Activated CD4-positive, alpha-beta T cell treated with anti-CD3 and anti-CD28 coated beads for 36 hours (primary cell): ENCODE measurements at regions not wholly inside any gene's neighbourhood (a gene's known extent, or its start where the extent isn't known, plus 50 kb on each side); places are given as distances from the start of the nearest gene placed in this dataset.

Experiments
- ATAC-seq: fragments of 200-7000 bp; cut with Tn5 transposase; one replicate; pipeline ENCODE4 v1.10.0; 2021; ENCODE audit warnings: mild to moderate bottlenecking, moderate library complexity
- CTCF ChIA-PET: fragments of 350-600 bp; sonication (Branson Sonifier 250); formaldehyde crosslinking; loops from one replicate; lab custom pipeline; 2021; ENCODE audit warnings: antibody characterized with exemption; lab: Charles Lee
- POLR2A ChIA-PET: fragments of 350-600 bp; sonication (Branson Sonifier 250); formaldehyde crosslinking; loops from one replicate; lab custom pipeline; 2021; ENCODE audit warnings: antibody characterized with exemption, inconsistent platforms; lab: Charles Lee
- DNase-seq: peaks from one replicate; pipeline ENCODE4 v3.0.0-alpha.2; 2020
- H3K27ac Mint-ChIP-seq: one replicate; pipeline ENCODE4 v1.8.0; 2021; ENCODE audit warnings: mixed read lengths
- H3K27me3 Mint-ChIP-seq: one replicate; pipeline ENCODE4 v1.8.0; 2021; ENCODE audit warnings: mixed read lengths
- H3K36me3 Mint-ChIP-seq: one replicate; pipeline ENCODE4 v1.8.0; 2021; ENCODE audit warnings: low read depth, mixed read lengths
- H3K4me1 Mint-ChIP-seq: one replicate; pipeline ENCODE4 v1.8.0; 2021; ENCODE audit warnings: mixed read lengths
- H3K4me3 Mint-ChIP-seq: one replicate; pipeline ENCODE4 v1.8.0; 2021; ENCODE audit warnings: mild to moderate bottlenecking, moderate library complexity, mixed read lengths
- H3K9me3 Mint-ChIP-seq: one replicate; pipeline ENCODE4 v1.8.0; 2021; ENCODE audit warnings: low read depth, mixed read lengths
- intact Hi-C, 2 experiments: fragments of 100-400 bp; cut with DNase I in 1 of 2; cut with micrococcal nuclease in 1 of 2; formaldehyde crosslinking; loops; one replicate each; pipeline versions ENCODE4 v1.14.2 to v1.15.1; 2022 to 2024; cut with DNase I, micrococcal nuclease

DNA sequence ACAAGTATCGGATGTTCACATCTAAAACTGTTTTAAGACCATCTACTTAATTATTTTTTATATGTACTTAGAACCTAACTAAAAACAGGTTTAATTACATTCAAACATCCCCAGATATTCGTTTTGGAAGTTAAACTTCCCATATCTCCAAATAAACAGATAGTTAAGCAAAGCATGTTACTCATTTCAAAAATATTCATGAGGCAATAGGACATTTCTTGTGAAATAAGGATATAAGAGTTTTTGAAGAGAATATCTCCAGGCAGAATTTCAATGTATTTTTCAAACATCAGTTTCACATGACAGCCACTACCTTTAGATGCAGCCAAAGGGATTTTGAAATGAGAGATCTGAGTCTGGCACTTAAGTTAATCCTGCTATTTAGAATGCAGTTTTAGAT is 697.5 kb downstream of the SLITRK1 start:
- H3K27me3 Mint-ChIP-seq: no peaks in the 10 kb centered on the region
- intact Hi-C loops: no loop called here
- H3K4me3 Mint-ChIP-seq: no peak overlapping the region
- H3K36me3 Mint-ChIP-seq: no peaks in the 10 kb centered on the region
- no peaks in the 10 kb centered on the region for H3K4me1 Mint-ChIP-seq
- no peak for DNase-seq
- POLR2A ChIA-PET: no interaction called here
- CTCF ChIA-PET: no interaction called here
- no peak overlapping the region for H3K27ac Mint-ChIP-seq
- H3K9me3 Mint-ChIP-seq: peaks cover 5% of the 10 kb centered on the region
- no peak for ATAC-seq

DNA sequence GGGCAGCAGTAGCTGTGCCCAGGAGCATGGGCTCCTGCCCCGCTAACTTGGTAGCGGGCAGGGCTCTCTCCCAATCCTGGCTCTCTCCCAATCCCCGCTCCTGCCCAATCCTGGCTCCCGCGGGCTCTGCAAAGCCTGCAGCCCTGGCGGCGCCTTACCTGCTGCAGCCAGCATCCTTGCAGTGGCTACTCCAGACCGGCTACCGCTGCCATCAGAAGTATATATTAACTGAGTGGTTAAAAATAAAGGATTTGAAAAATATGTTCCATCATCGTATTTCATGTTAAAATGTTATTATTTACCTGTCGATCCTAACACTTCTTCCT is 698.2 kb downstream of the SLITRK1 start:
- no peaks in the 10 kb centered on the region for H3K36me3 Mint-ChIP-seq
- no peak overlapping the region for H3K27ac Mint-ChIP-seq
- CTCF ChIA-PET: no interaction called here
- no peaks in the 10 kb centered on the region for H3K27me3 Mint-ChIP-seq
- H3K4me1 Mint-ChIP-seq: no peaks in the 10 kb centered on the region
- H3K4me3 Mint-ChIP-seq: no peak overlapping the region
- H3K9me3 Mint-ChIP-seq: peaks cover 5% of the 10 kb centered on the region
- POLR2A ChIA-PET: no interaction called here
- intact Hi-C loops: no loop called here
- DNase-seq (no peak), ATAC-seq (no peak)

DNA sequence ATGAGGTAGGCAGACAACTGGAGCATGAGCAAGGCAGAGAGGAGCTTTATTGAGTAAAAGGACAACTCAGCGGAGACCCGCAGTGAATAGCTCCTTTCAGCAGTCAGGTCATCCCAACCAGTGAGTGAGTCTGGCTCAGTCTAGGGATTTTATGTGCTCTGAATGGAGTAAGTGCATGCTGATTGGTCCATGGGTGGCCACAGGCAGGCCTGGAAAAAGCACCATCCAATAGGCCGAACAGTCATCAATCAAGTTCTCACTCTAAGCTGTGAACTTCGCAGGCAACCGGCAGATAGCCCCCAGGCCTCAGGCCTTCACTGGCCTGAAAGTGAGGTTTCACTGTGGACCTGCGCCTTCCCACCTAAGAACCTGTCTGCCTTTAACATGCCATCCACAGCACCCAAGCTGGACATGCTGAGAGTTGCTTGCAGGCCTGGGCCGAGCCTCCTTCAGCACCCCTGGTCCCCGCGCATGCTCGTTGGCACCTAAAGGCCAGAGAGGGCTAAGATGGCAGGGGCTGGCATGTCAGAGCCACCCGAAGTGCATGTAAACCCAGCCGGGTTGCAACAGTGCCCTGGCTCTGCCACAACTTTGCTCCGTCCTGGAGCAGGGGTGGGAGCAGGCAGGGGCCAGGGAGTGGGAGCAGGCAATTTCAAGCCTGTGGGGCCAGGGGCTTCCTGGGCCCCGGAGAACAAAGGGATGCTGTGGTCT is 698.7 kb downstream of the SLITRK1 start:
- POLR2A ChIA-PET: no interaction called here
- no peak for ATAC-seq

DNA sequence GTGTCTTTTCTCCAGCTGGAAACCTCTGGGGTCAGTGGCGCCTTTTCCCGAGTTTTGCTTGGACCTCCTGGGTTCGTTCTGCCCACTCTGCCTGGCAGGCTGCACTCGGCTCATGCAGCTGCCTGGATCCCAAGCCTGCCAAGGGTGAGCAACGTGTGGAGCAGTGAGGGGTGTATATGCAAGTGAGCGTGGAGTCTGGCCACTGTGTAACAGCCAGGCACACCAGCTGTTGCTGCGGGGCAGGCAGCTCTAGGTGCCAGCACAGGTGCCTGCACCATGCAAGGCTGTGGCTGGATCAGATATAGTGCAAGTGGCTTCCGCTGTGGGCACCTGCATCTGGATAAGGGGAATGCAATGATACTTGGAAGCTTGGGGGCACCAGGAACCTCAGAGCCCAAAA is 699.4 kb downstream of the SLITRK1 start:
- POLR2A ChIA-PET: no interaction called here
- no peak for ATAC-seq
- no peaks in the 10 kb centered on the region for H3K27me3 Mint-ChIP-seq
- DNase-seq: no peak
- no peaks in the 10 kb centered on the region for H3K4me1 Mint-ChIP-seq
- no peaks in the 10 kb centered on the region for H3K36me3 Mint-ChIP-seq
- intact Hi-C loops: no loop called here
- CTCF ChIA-PET: no interaction called here
- peaks cover 3% of the 10 kb centered on the region for H3K9me3 Mint-ChIP-seq
- no peak overlapping the region for H3K4me3 Mint-ChIP-seq
- H3K27ac Mint-ChIP-seq: no peak overlapping the region

More for the DNA sequence above, 698.7 kb downstream of the SLITRK1 start:
- intact Hi-C loops: no loop called here
- CTCF ChIA-PET: no interaction called here
- peaks cover 5% of the 10 kb centered on the region for H3K9me3 Mint-ChIP-seq
- H3K36me3 Mint-ChIP-seq: no peaks in the 10 kb centered on the region
- H3K27ac Mint-ChIP-seq: no peak overlapping the region
- no peak for DNase-seq
- H3K4me1 Mint-ChIP-seq: no peaks in the 10 kb centered on the region
- no peak overlapping the region for H3K4me3 Mint-ChIP-seq
- no peaks in the 10 kb centered on the region for H3K27me3 Mint-ChIP-seq

DNA sequence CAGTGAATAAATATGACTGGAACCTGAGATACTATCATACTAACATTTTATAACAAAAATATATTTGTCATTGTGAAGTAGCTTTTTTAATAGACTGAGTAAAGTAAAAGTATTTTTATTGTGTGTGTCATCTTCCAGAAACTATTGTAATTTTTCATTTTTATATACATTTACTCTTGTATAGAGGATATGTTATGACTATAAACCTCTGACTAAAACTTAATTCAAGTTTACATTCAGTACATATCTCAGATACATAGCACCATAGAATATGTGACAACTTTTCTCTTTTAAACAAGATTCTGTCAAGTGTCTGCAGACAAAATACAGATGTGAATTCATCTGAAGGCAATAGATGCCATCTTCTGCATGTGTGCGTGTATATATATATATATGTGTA is 704.3 kb downstream of the SLITRK1 start:
- ATAC-seq (no peak), DNase-seq (no peak)
- H3K4me1 Mint-ChIP-seq: no peaks in the 10 kb centered on the region
- no peak overlapping the region for H3K27ac Mint-ChIP-seq
- intact Hi-C loops: no loop called here
- no peak overlapping the region for H3K4me3 Mint-ChIP-seq
- H3K36me3 Mint-ChIP-seq: no peaks in the 10 kb centered on the region
- no peaks in the 10 kb centered on the region for H3K27me3 Mint-ChIP-seq
- peaks cover 7% of the 10 kb centered on the region for H3K9me3 Mint-ChIP-seq
- POLR2A ChIA-PET: no interaction called here
- CTCF ChIA-PET: no interaction called here

DNA sequence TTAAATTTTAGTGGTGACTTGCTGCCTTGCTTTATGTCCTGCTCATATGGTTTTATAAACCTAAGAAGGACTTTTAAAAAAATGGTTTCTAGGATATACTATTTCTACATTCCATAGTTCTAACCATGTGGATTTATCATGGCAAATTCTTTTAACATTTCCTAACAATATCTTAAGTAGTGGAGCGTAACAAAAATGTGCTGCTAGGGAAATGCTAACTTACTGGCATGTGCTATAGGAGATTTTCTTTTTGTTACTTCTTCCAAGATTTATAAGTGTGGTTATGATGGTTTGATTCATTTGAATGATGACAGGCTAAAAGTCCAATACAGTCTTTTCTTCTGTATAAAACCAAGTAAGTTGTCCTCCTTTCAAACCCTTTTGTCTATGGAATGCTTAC is 713.7 kb downstream of the SLITRK1 start:
- POLR2A ChIA-PET: no interaction called here
- no peak for DNase-seq

DNA sequence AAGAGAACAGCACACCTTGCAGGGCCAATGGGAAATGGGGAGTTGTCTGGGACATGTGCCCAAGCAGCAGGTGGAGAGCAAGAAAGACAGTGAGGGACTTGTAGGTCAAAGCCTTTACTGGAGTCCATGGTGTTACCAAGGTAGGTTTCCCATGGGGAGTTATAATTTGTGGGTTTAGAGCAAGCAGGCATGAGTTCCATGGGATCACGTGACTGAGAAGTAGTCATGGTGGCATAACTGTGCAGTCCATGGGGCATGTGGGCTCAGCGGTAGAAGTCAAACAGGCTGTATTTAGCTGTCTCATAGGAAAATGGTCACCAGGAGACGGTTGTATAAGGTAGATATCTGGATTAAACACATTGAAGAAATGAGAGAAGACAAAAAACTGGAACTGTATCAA is 715.1 kb downstream of the SLITRK1 start:
- CTCF ChIA-PET: no interaction called here
- H3K4me3 Mint-ChIP-seq: no peak overlapping the region
- intact Hi-C loops: no loop called here
- POLR2A ChIA-PET: no interaction called here
- no peak overlapping the region for H3K27ac Mint-ChIP-seq
- no peak for DNase-seq
- H3K9me3 Mint-ChIP-seq: peaks cover under 1% of the 10 kb centered on the region
- H3K36me3 Mint-ChIP-seq: no peaks in the 10 kb centered on the region
- no peak for ATAC-seq
- no peaks in the 10 kb centered on the region for H3K4me1 Mint-ChIP-seq
- no peaks in the 10 kb centered on the region for H3K27me3 Mint-ChIP-seq

More for the DNA sequence above, 713.7 kb downstream of the SLITRK1 start:
- H3K27ac Mint-ChIP-seq: no peak overlapping the region
- H3K4me1 Mint-ChIP-seq: no peaks in the 10 kb centered on the region
- H3K27me3 Mint-ChIP-seq: no peaks in the 10 kb centered on the region
- ATAC-seq: no peak
- intact Hi-C loops: no loop called here
- H3K4me3 Mint-ChIP-seq: no peak overlapping the region
- H3K36me3 Mint-ChIP-seq: no peaks in the 10 kb centered on the region
- H3K9me3 Mint-ChIP-seq: peaks cover 8% of the 10 kb centered on the region
- CTCF ChIA-PET: interaction anchor here (0.5 kb wide), 1 partner anchor 100 kb away, joined by 3 read pairs; no protein-coding TSS in a partner anchor

DNA sequence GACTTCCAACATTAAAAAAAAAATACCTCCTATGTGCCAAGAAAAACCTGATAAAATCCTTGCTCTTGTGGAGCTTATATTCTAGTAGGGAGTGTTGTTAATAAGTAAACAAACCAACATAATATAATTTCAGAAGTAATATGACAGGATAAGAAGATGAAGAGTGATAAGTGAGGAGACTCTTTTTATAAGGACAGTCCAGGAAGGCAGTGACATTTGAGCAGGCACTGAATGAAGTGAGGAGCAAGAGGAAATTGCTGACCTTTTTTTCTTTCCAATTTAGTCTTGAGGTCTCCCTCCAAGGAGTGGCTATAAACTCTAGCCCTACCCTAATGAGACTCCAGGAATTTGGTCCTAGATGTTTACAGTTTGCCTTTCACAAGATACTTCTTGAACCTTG is 715.7 kb downstream of the SLITRK1 start:
- H3K36me3 Mint-ChIP-seq: no peaks in the 10 kb centered on the region
- ChIA-PET POLR2A (no interaction called here), CTCF (no interaction called here)
- H3K4me1 Mint-ChIP-seq: no peaks in the 10 kb centered on the region
- DNase-seq: no peak
- no peak for ATAC-seq
- no peak overlapping the region for H3K4me3 Mint-ChIP-seq
- no peaks in the 10 kb centered on the region for H3K9me3 Mint-ChIP-seq
- H3K27me3 Mint-ChIP-seq: no peaks in the 10 kb centered on the region
- H3K27ac Mint-ChIP-seq: no peak overlapping the region
- intact Hi-C loops: no loop called here

DNA sequence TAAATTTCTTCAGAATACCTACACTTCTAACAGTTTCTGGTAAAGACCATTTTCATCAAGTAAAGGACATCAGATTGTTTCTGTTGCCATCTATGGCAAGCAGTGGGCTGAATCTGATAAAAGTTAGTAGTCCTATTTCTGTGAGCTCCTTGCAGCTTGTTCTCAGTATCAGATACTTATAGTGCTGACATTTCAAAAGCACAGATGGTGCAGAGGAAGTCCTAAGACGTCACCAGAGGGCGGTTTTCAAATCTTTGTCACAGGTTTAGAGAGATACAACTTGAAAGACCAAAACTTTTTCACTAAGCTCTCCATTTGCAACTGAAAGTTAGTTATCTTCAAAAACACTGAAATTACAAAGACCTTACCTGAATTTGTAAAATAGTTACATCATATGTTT is 719.8 kb downstream of the SLITRK1 start:
- no peak overlapping the region for H3K27ac Mint-ChIP-seq
- H3K27me3 Mint-ChIP-seq: no peaks in the 10 kb centered on the region
- ChIA-PET CTCF (no interaction called here), POLR2A (no interaction called here)
- DNase-seq (no peak), ATAC-seq (no peak)
- H3K36me3 Mint-ChIP-seq: no peaks in the 10 kb centered on the region
- H3K4me3 Mint-ChIP-seq: no peak overlapping the region
- H3K9me3 Mint-ChIP-seq: no peaks in the 10 kb centered on the region
- intact Hi-C loops: no loop called here
- H3K4me1 Mint-ChIP-seq: no peaks in the 10 kb centered on the region

DNA sequence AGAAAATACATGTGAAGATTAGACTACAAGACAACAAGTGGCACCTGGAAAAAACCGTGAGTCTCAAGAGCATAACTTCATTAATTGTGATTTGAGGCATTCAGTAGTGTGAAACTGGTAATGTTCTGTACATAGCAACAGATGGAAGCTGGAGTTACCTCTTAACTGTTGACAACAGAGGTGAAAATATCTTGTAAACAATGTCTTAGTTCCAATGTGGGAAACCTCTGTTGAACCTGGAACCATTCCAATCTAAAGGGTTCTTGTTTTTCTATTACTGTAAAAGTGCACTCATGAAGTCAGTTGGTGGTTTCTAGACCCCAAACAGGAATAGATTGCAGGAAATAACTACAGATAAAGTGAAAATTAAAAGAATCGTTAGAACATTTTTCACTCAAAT is 728.4 kb downstream of the SLITRK1 start:
- Mint-ChIP-seq H3K4me3 (no peak overlapping the region), H3K4me1 (no peaks in the 10 kb centered on the region), H3K27ac (no peak overlapping the region), H3K36me3 (no peaks in the 10 kb centered on the region), H3K9me3 (no peaks in the 10 kb centered on the region), H3K27me3 (no peaks in the 10 kb centered on the region)
- intact Hi-C loops: no loop called here
- POLR2A ChIA-PET: no interaction called here
- CTCF ChIA-PET: no interaction called here
- no peak for ATAC-seq
- no peak for DNase-seq

DNA sequence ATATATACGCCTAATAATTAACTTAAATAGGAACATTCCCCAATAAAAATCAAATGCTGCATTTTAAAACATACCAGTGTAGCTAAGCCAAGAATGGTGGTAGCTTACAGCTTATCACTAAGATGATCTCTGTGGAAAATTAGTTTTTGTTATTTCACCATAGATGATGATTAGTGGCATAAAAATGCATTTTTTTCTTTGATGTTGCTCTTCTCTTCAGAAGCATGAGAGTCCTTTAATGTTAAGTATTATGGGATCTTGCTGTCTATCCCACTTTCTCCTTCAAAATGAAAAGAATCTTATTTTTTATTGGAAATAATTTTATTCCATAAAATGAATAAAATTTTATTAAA is 731.0 kb downstream of the SLITRK1 start:
- ChIA-PET POLR2A (no interaction called here), CTCF (no interaction called here)
- Mint-ChIP-seq H3K4me3 (no peak overlapping the region), H3K36me3 (no peaks in the 10 kb centered on the region), H3K27me3 (no peaks in the 10 kb centered on the region), H3K27ac (no peak overlapping the region), H3K4me1 (no peaks in the 10 kb centered on the region), H3K9me3 (no peaks in the 10 kb centered on the region)
- DNase-seq: no peak
- no peak for ATAC-seq
- intact Hi-C loops: no loop called here

DNA sequence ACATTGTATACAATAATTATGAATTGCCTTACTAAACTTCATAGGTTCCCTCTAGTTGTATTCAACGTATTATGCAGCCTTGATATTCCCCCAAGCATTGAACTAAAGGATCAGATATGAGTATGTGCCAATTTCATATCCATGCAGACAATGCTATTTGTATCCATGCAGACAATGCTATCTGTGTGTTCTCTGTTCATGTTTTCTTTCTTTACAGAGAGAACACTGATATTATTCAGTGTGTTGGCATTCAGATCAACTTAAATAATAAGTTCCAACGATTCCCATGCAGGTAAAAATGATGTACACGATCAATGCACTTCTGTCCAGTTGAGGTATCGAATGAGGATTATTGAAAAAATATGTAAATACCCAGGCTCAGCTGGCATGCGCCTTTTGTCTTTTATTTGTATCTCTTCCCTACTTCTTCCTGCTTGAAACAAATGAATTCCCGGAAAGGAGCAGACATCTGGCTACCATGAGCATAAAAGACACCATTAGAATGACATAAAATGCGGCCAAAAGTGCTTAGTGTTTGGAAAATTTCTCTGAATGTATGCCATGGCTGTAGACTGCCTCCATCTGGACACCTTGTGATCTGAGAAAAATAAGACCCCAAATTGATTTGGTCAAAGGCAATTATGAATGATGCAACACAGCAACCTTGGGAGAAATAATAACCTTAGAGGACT is 731.5 kb downstream of the SLITRK1 start:
- CTCF ChIA-PET: no interaction called here
- Mint-ChIP-seq H3K27me3 (no peaks in the 10 kb centered on the region), H3K27ac (no peak overlapping the region), H3K9me3 (no peaks in the 10 kb centered on the region), H3K36me3 (no peaks in the 10 kb centered on the region), H3K4me3 (no peak overlapping the region), H3K4me1 (no peaks in the 10 kb centered on the region)
- DNase-seq (no peak), ATAC-seq (no peak)
- intact Hi-C loops: no loop called here
- POLR2A ChIA-PET: no interaction called here
